WTC11 (cell line): ENCODE measurements at regions not wholly inside any gene's neighbourhood (a gene's known extent, or its start where the extent isn't known, plus 50 kb on each side); places are given as distances from the start of the nearest gene placed in this dataset.

Source experiments
- ATF3 ChIP-seq: sonication (generic); formaldehyde crosslinking; conservative IDR thresholded peaks from 2 replicates; pipeline ENCODE4 v1.8.1; 2022; ENCODE audit warnings: mild to moderate bottlenecking, missing genetic modification reagents
- FOXK1 ChIP-seq: sonication (generic); formaldehyde crosslinking; IDR thresholded peaks from 2 replicates; pipeline ENCODE4 v1.8.0; 2022; ENCODE audit warnings: mild to moderate bottlenecking, moderate library complexity, missing genetic modification reagents
- JUN ChIP-seq: sonication (generic); formaldehyde crosslinking; IDR thresholded peaks from 2 replicates; pipeline ENCODE4 v1.8.0; 2023; ENCODE audit warnings: mild to moderate bottlenecking, missing genetic modification reagents
- SMAD3 ChIP-seq: sonication (generic); formaldehyde crosslinking; IDR thresholded peaks from 2 replicates; pipeline ENCODE4 v1.8.0; 2022; ENCODE audit warnings: missing genetic modification reagents, mild to moderate bottlenecking, borderline replicate concordance
- SP1 ChIP-seq: sonication (generic); formaldehyde crosslinking; conservative IDR thresholded peaks from 2 replicates; pipeline ENCODE4 v1.8.1; 2022; ENCODE audit warnings: missing genetic modification reagents
- TEAD1 ChIP-seq: sonication (generic); formaldehyde crosslinking; IDR thresholded peaks from 2 replicates; pipeline ENCODE4 v1.8.0; 2022; ENCODE audit warnings: mild to moderate bottlenecking, missing genetic modification reagents
- USF2 ChIP-seq: sonication (generic); formaldehyde crosslinking; IDR thresholded peaks from 2 replicates; pipeline ENCODE4 v1.8.1; 2023; ENCODE audit warnings: mild to moderate bottlenecking, missing genetic modification reagents, moderate library complexity
- ZNF138 ChIP-seq: sonication (generic); formaldehyde crosslinking; conservative IDR thresholded peaks from 2 replicates; pipeline ENCODE4 v1.8.1; 2022; ENCODE audit warnings: mild to moderate bottlenecking, moderate library complexity, missing genetic modification reagents
- ZNF263 ChIP-seq: sonication (generic); formaldehyde crosslinking; IDR thresholded peaks from 2 replicates; pipeline ENCODE4 v1.8.1; 2022; ENCODE audit warnings: low read depth, mild to moderate bottlenecking, moderate library complexity, missing genetic modification reagents
- TF ChIP-seq, protein P1 (sequence below): fragments of 200-600 bp; IDR thresholded peaks from 2 replicates; pipeline ENCODE4 v1.8.0; 2022; ENCODE audit warnings: antibody characterized with exemption
- TF ChIP-seq, protein P2 (sequence below): fragments of 250-450 bp; sonication (Bioruptor Pico); IDR thresholded peaks from 2 replicates; pipeline ENCODE4 v1.9.0; 2021; ENCODE audit warnings: mild to moderate bottlenecking
- TF ChIP-seq, protein P3 (sequence below): sonication (generic); formaldehyde crosslinking; IDR thresholded peaks from 2 replicates; pipeline ENCODE4 v1.8.0; 2022; ENCODE audit warnings: mild to moderate bottlenecking, missing genetic modification reagents

DNA sequence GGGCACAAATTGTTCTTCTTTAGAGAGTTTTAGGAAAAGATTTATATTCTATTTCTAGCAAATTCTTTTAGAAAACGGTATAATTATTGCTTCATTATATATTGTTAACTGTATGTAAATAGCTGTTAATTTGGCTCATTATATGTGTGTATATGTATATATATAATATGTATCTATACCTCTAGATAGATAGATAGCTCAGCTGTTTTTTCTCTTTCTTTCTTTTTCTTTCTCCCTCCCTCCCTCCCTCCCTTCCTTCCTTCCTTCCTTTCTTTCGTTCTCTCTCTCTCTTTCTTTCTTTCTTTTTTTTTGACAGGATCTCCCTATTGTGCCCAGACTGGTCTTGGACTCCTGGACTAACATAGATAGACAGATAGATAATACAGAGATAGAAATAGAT, 1538.8 kb downstream of the PCDH7 start:
- TF ChIP-seq, protein P1, sequence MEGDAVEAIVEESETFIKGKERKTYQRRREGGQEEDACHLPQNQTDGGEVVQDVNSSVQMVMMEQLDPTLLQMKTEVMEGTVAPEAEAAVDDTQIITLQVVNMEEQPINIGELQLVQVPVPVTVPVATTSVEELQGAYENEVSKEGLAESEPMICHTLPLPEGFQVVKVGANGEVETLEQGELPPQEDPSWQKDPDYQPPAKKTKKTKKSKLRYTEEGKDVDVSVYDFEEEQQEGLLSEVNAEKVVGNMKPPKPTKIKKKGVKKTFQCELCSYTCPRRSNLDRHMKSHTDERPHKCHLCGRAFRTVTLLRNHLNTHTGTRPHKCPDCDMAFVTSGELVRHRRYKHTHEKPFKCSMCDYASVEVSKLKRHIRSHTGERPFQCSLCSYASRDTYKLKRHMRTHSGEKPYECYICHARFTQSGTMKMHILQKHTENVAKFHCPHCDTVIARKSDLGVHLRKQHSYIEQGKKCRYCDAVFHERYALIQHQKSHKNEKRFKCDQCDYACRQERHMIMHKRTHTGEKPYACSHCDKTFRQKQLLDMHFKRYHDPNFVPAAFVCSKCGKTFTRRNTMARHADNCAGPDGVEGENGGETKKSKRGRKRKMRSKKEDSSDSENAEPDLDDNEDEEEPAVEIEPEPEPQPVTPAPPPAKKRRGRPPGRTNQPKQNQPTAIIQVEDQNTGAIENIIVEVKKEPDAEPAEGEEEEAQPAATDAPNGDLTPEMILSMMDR = no peak
- TF ChIP-seq ZNF263 (CRISPR knock-in tag) (no peak), SMAD3 (CRISPR knock-in tag) (no peak), SP1 (CRISPR knock-in tag) (no peak), USF2 (no peak), ATF3 (CRISPR knock-in tag) (no peak), JUN (CRISPR knock-in tag) (no peak), ZNF138 (CRISPR knock-in tag) (no peak), TEAD1 (CRISPR knock-in tag) (no peak), FOXK1 (CRISPR knock-in tag) (no peak)
- TF ChIP-seq, protein P2, sequence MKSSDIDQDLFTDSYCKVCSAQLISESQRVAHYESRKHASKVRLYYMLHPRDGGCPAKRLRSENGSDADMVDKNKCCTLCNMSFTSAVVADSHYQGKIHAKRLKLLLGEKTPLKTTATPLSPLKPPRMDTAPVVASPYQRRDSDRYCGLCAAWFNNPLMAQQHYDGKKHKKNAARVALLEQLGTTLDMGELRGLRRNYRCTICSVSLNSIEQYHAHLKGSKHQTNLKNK (CRISPR knock-in tag) = no peak
- TF ChIP-seq, protein P3, sequence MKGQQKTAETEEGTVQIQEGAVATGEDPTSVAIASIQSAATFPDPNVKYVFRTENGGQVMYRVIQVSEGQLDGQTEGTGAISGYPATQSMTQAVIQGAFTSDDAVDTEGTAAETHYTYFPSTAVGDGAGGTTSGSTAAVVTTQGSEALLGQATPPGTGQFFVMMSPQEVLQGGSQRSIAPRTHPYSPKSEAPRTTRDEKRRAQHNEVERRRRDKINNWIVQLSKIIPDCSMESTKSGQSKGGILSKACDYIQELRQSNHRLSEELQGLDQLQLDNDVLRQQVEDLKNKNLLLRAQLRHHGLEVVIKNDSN = no peak
